Loucy (cell line): ENCODE measurements at regions not wholly inside any gene's neighbourhood (a gene's known extent, or its start where the extent isn't known, plus 50 kb on each side); places are given as distances from the start of the nearest gene placed in this dataset.

Source experiments
- CTCF ChIP-seq: fragments of 200-600 bp; sonication (generic); conservative IDR thresholded peaks from 2 replicates; pipeline ENCODE4 v1.5.1; 2014; ENCODE audit warnings: mild to moderate bottlenecking, antibody characterized with exemption, low read length
- EZH2phosphoT487 ChIP-seq: fragments of 200-600 bp; IDR thresholded peaks from 2 replicates; pipeline ENCODE4 v1.6.1; 2018; ENCODE audit warnings: antibody characterized with exemption, mild to moderate bottlenecking, moderate library complexity, borderline replicate concordance

DNA sequence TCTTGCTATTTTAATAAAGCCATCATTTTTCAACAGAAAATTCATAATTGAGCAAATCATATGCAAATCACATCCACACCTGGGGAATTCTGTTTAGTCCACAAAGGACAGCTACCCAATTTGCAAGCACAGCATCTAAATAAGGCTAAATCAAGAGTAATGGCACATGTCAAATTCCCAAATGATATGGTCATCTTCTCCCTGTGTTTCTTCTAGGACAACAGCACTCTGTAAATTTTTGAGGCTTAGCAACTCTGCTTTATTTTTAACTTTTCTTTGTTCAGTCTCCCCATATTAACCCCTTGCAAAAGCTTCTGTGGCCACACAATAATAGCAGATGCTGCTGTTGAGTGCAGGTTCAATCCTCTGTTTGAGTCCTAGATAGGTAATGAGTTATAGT is 155.6 kb upstream of the DAAM1 start:
- TF ChIP-seq CTCF (no peak), EZH2phosphoT487 (no peak)
